Activated CD4-positive, alpha-beta T cell treated with anti-CD3 and anti-CD28 coated beads, Interleukin-2, Interleukin-4, amounts not matched to agents 100 ng/mL and 50 ng/mL, durations not matched to agents 16 hours and 8 hours (primary cell): ENCODE measurements at regions not wholly inside any gene's neighbourhood (a gene's known extent, or its start where the extent isn't known, plus 50 kb on each side); places are given as distances from the start of the nearest gene placed in this dataset.
"Not testable (repeated sequence)": the region's sequence is repeated elsewhere in the genome, so short reads cannot be mapped to it uniquely, and the experiment has no call there.

ENCODE experiments used
- DNase-seq: peaks from one replicate; pipeline ENCODE4 v3.0.0-alpha.2; 2020; ENCODE audit warnings: low spot score

- no peak for DNase-seq
Measured at GRCh38 chr21:33972539-33972938, 56.9 kb upstream of the ATP5PO start.

GRCh38 chr21:33971492-33972013 lies 55.9 kb upstream of the ATP5PO start:
- DNase-seq, result peak; percentile 45

GRCh38 chr21:33969581-33969980 lies 54.0 kb upstream of the ATP5PO start:
- DNase-seq, result no peak

GRCh38 chr21:33968995-33969348 lies 53.4 kb upstream of the ATP5PO start:
- no peak for DNase-seq

- DNase-seq, result no peak
Measured at GRCh38 chr21:33968080-33968994, 52.7 kb upstream of the ATP5PO start.

GRCh38 chr21:33967086-33967571 lies 51.5 kb upstream of the ATP5PO start:
- DNase-seq, result no peak

- DNase-seq, result no peak
Measured at GRCh38 chr21:33966324-33966949, 50.8 kb upstream of the ATP5PO start.

- not testable (repeated sequence) for DNase-seq
Measured at GRCh38 chr21:33965662-33966061, 50.1 kb upstream of the ATP5PO start.
